AG10803 (cell line): ENCODE measurements at regions not wholly inside any gene's neighbourhood (a gene's known extent, or its start where the extent isn't known, plus 50 kb on each side); places are given as distances from the start of the nearest gene placed in this dataset.

Experiments used
- DNase-seq: peaks from one replicate; pipeline ENCODE4 v3.0.0; 2010; ENCODE audit warnings: low read depth
- H3K4me3 ChIP-seq: 2 replicates; pipeline ENCODE4 v1.5.1; 2011; ENCODE audit warnings: mild to moderate bottlenecking, low read length, control low read depth
- CTCF ChIP-seq: conservative IDR thresholded peaks from 2 replicates; pipeline ENCODE4 v1.5.1; 2011; ENCODE audit warnings: mild to moderate bottlenecking, low read length, control low read depth, inconsistent platforms

- no peak for DNase-seq
- no peak overlapping the region for H3K4me3 ChIP-seq
- TF ChIP-seq CTCF = no peak
Measured at GRCh38 chr5:166898166-166898565, 1393.3 kb upstream of the WWC1 start.

GRCh38 chr5:166899343-166899742, 1392.1 kb upstream of the WWC1 start:
- DNase-seq = no peak
- TF ChIP-seq CTCF = no peak
- no peak overlapping the region for H3K4me3 ChIP-seq

GRCh38 chr5:166904571-166904970, 1386.9 kb upstream of the WWC1 start:
- no peak; the same call in 1 of the 2 replicates for TF ChIP-seq CTCF
- no peak overlapping the region for H3K4me3 ChIP-seq
- DNase-seq = no peak

GRCh38 chr5:166906991-166907713, 1384.3 kb upstream of the WWC1 start:
- no peak for TF ChIP-seq CTCF
- H3K4me3 ChIP-seq = no peak overlapping the region
- DNase-seq = no peak

GRCh38 chr5:166909040-166909439, 1382.4 kb upstream of the WWC1 start:
- no peak for TF ChIP-seq CTCF
- no peak overlapping the region for H3K4me3 ChIP-seq
- no peak for DNase-seq

GRCh38 chr5:166909926-166910325, 1381.5 kb upstream of the WWC1 start:
- no peak overlapping the region for H3K4me3 ChIP-seq
- no peak for TF ChIP-seq CTCF
- DNase-seq = no peak

- H3K4me3 ChIP-seq = no peak overlapping the region
- TF ChIP-seq CTCF = no peak
- DNase-seq = no peak
Measured at GRCh38 chr5:166910995-166911394, 1380.5 kb upstream of the WWC1 start.
